HL-60 (cell line): ENCODE measurements at regions not wholly inside any gene's neighbourhood (a gene's known extent, or its start where the extent isn't known, plus 50 kb on each side); places are given as distances from the start of the nearest gene placed in this dataset.

Experiments used
- DNase-seq, 2 experiments: peaks; one replicate each; pipeline ENCODE4 v3.0.0-alpha.2; 2010 to 2020; ENCODE audit warnings: low read depth in 1 of 2, low spot score in 1 of 2
- H3K27ac ChIP-seq: fragments of 250-450 bp; sonication (Bioruptor Pico); replicated peaks from 2 replicates; pipeline ENCODE4 v1.5.1; 2020; ENCODE audit warnings: mild to moderate bottlenecking, moderate library complexity
- H3K27me3 ChIP-seq: fragments of 250-450 bp; sonication (Bioruptor Pico); 2 replicates; pipeline ENCODE4 v1.5.1; 2021; ENCODE audit warnings: mild to moderate bottlenecking, moderate library complexity; ENCODE audit not compliant: insufficient read depth, poor library complexity, severe bottlenecking
- H3K4me3 ChIP-seq: replicated peaks from 2 replicates; pipeline ENCODE4 v1.5.1; 2011; ENCODE audit warnings: mild to moderate bottlenecking, control low read depth, low read length; ENCODE audit not compliant: insufficient read depth
- CTCF ChIP-seq: IDR thresholded peaks from one replicate; pipeline ENCODE4 v1.5.1; 2011; ENCODE audit warnings: low read length, control low read depth, inconsistent platforms; ENCODE audit not compliant: insufficient read depth
- GABPA ChIP-seq: IDR thresholded peaks from 2 replicates; pipeline ENCODE4 v1.6.1; 2012; ENCODE audit warnings: low read depth
- POLR2AphosphoS5 ChIP-seq: IDR thresholded peaks from 2 replicates; pipeline ENCODE4 v1.6.1; 2012; ENCODE audit warnings: low read depth
- REST ChIP-seq: IDR thresholded peaks from 2 replicates; pipeline ENCODE4 v1.6.1; 2012; ENCODE audit warnings: low read depth; ENCODE audit not compliant: insufficient replicate concordance
- SPI1 ChIP-seq: IDR thresholded peaks from 2 replicates; pipeline ENCODE4 v1.6.1; 2012; ENCODE audit warnings: low read depth, mild to moderate bottlenecking, borderline replicate concordance

- DNase-seq, result no peak
- TF ChIP-seq SPI1 (no peak), POLR2AphosphoS5 (no peak), REST (no peak), GABPA (no peak), CTCF (no peak)
- H3K4me3 ChIP-seq, result no peak overlapping the region
- H3K27ac ChIP-seq, result no peak overlapping the region
- no peaks in the 10 kb centered on the region for H3K27me3 ChIP-seq
Measured at GRCh38 chr2:57075226-57075625, 891.4 kb downstream of the CCDC85A start.

GRCh38 chr2:57080035-57080434, 896.2 kb downstream of the CCDC85A start:
- TF ChIP-seq SPI1, result no peak
- TF ChIP-seq POLR2AphosphoS5, result no peak
- TF ChIP-seq GABPA, result no peak
- no peak for TF ChIP-seq REST
- TF ChIP-seq CTCF, result no peak
- Histone ChIP-seq H3K4me3 (no peak overlapping the region), H3K27me3 (no peaks in the 10 kb centered on the region), H3K27ac (no peak overlapping the region)
- DNase-seq, result no peak

GRCh38 chr2:57084697-57085281, 901.0 kb downstream of the CCDC85A start:
- no peaks in the 10 kb centered on the region for H3K27me3 ChIP-seq
- no peak overlapping the region for H3K27ac ChIP-seq
- DNase-seq, result no peak
- H3K4me3 ChIP-seq, result no peak overlapping the region
- TF ChIP-seq SPI1 (no peak), REST (no peak), CTCF (no peak), GABPA (no peak), POLR2AphosphoS5 (no peak)
